ENCODE measurements at regions not wholly inside any gene's neighbourhood (a gene's known extent, or its start where the extent isn't known, plus 50 kb on each side); places are given as distances from the start of the nearest gene placed in this dataset.

- no peak overlapping the region for H3K9ac ChIP-seq (ENCODE audit: low read length)
- H3K27me3 ChIP-seq (ENCODE audit: control insufficient read depth, insufficient read depth, low read length), result peaks cover 23% of the 10 kb centered on the region
- H3K4me3 ChIP-seq (ENCODE audit: low read length), result no peak overlapping the region
- H3K36me3 ChIP-seq (ENCODE audit: control insufficient read depth, insufficient read depth, low read length), result no peaks in the 10 kb centered on the region
- peaks cover 26% of the 10 kb centered on the region for H3K4me1 ChIP-seq (ENCODE audit: control insufficient read depth, insufficient read depth, low read length)
- no peaks in the 10 kb centered on the region for H3K9me3 ChIP-seq (ENCODE audit: control insufficient read depth, low read length)
Observed at GRCh38 chr2:120785228-120785966, 49.7 kb downstream of the GLI2 start.

- peaks cover 24% of the 10 kb centered on the region for H3K4me1 ChIP-seq (ENCODE audit: control insufficient read depth, insufficient read depth, low read length)
- H3K9ac ChIP-seq (ENCODE audit: low read length), result no peak overlapping the region
- peaks cover 19% of the 10 kb centered on the region for H3K27me3 ChIP-seq (ENCODE audit: control insufficient read depth, insufficient read depth, low read length)
- no peak overlapping the region for H3K4me3 ChIP-seq (ENCODE audit: low read length)
- H3K9me3 ChIP-seq (ENCODE audit: control insufficient read depth, low read length), result no peaks in the 10 kb centered on the region
- no peaks in the 10 kb centered on the region for H3K36me3 ChIP-seq (ENCODE audit: control insufficient read depth, insufficient read depth, low read length)
Observed at GRCh38 chr2:120786038-120786960, 50.6 kb downstream of the GLI2 start.

GRCh38 chr2:120787111-120787821 is 51.6 kb downstream of the GLI2 start:
- no peak overlapping the region for H3K9ac ChIP-seq (ENCODE audit: low read length)
- no peak overlapping the region for H3K4me3 ChIP-seq (ENCODE audit: low read length)
- H3K9me3 ChIP-seq (ENCODE audit: control insufficient read depth, low read length), result no peaks in the 10 kb centered on the region
- peaks cover 19% of the 10 kb centered on the region for H3K27me3 ChIP-seq (ENCODE audit: control insufficient read depth, insufficient read depth, low read length)
- no peaks in the 10 kb centered on the region for H3K36me3 ChIP-seq (ENCODE audit: control insufficient read depth, insufficient read depth, low read length)
- H3K4me1 ChIP-seq (ENCODE audit: control insufficient read depth, insufficient read depth, low read length), result peaks cover 24% of the 10 kb centered on the region

GRCh38 chr2:120787822-120788700 is 52.4 kb downstream of the GLI2 start:
- Histone ChIP-seq H3K4me1 (ENCODE audit: control insufficient read depth, insufficient read depth, low read length) (peaks cover 19% of the 10 kb centered on the region), H3K27me3 (ENCODE audit: control insufficient read depth, insufficient read depth, low read length) (peaks cover 15% of the 10 kb centered on the region), H3K9ac (ENCODE audit: low read length) (no peak overlapping the region), H3K4me3 (ENCODE audit: low read length) (no peak overlapping the region), H3K36me3 (ENCODE audit: control insufficient read depth, insufficient read depth, low read length) (no peaks in the 10 kb centered on the region), H3K9me3 (ENCODE audit: control insufficient read depth, low read length) (no peaks in the 10 kb centered on the region)

GRCh38 chr2:120791243-120791961 is 55.7 kb downstream of the GLI2 start:
- Histone ChIP-seq H3K9ac (ENCODE audit: low read length) (no peak overlapping the region), H3K27me3 (ENCODE audit: control insufficient read depth, insufficient read depth, low read length) (no peaks in the 10 kb centered on the region), H3K4me1 (ENCODE audit: control insufficient read depth, insufficient read depth, low read length) (peaks cover 8% of the 10 kb centered on the region), H3K9me3 (ENCODE audit: control insufficient read depth, low read length) (no peaks in the 10 kb centered on the region), H3K4me3 (ENCODE audit: low read length) (no peak overlapping the region), H3K36me3 (ENCODE audit: control insufficient read depth, insufficient read depth, low read length) (no peaks in the 10 kb centered on the region)

GRCh38 chr2:120791962-120792297 is 56.3 kb downstream of the GLI2 start:
- Histone ChIP-seq H3K36me3 (ENCODE audit: control insufficient read depth, insufficient read depth, low read length) (no peaks in the 10 kb centered on the region), H3K9ac (ENCODE audit: low read length) (no peak overlapping the region), H3K27me3 (ENCODE audit: control insufficient read depth, insufficient read depth, low read length) (no peaks in the 10 kb centered on the region), H3K9me3 (ENCODE audit: control insufficient read depth, low read length) (no peaks in the 10 kb centered on the region), H3K4me3 (ENCODE audit: low read length) (no peak overlapping the region), H3K4me1 (ENCODE audit: control insufficient read depth, insufficient read depth, low read length) (peaks cover 8% of the 10 kb centered on the region)

- H3K9ac ChIP-seq (ENCODE audit: low read length), result no peak overlapping the region
- no peaks in the 10 kb centered on the region for H3K9me3 ChIP-seq (ENCODE audit: control insufficient read depth, low read length)
- H3K4me3 ChIP-seq (ENCODE audit: low read length), result no peak overlapping the region
- H3K4me1 ChIP-seq (ENCODE audit: control insufficient read depth, insufficient read depth, low read length), result no peaks in the 10 kb centered on the region
- H3K36me3 ChIP-seq (ENCODE audit: control insufficient read depth, insufficient read depth, low read length), result no peaks in the 10 kb centered on the region
- no peaks in the 10 kb centered on the region for H3K27me3 ChIP-seq (ENCODE audit: control insufficient read depth, insufficient read depth, low read length)
Observed at GRCh38 chr2:120793682-120794403, 58.2 kb downstream of the GLI2 start.

- no peaks in the 10 kb centered on the region for H3K36me3 ChIP-seq (ENCODE audit: control insufficient read depth, insufficient read depth, low read length)
- H3K27me3 ChIP-seq (ENCODE audit: control insufficient read depth, insufficient read depth, low read length), result no peaks in the 10 kb centered on the region
- H3K9me3 ChIP-seq (ENCODE audit: control insufficient read depth, low read length), result no peaks in the 10 kb centered on the region
- no peak overlapping the region for H3K9ac ChIP-seq (ENCODE audit: low read length)
- H3K4me3 ChIP-seq (ENCODE audit: low read length), result no peak overlapping the region
- H3K4me1 ChIP-seq (ENCODE audit: control insufficient read depth, insufficient read depth, low read length), result no peaks in the 10 kb centered on the region
Observed at GRCh38 chr2:120794716-120795115, 59.0 kb downstream of the GLI2 start.

- Histone ChIP-seq H3K4me3 (ENCODE audit: low read length) (no peak overlapping the region), H3K9ac (ENCODE audit: low read length) (no peak overlapping the region), H3K9me3 (ENCODE audit: control insufficient read depth, low read length) (no peaks in the 10 kb centered on the region), H3K4me1 (ENCODE audit: control insufficient read depth, insufficient read depth, low read length) (no peaks in the 10 kb centered on the region), H3K36me3 (ENCODE audit: control insufficient read depth, insufficient read depth, low read length) (no peaks in the 10 kb centered on the region), H3K27me3 (ENCODE audit: control insufficient read depth, insufficient read depth, low read length) (no peaks in the 10 kb centered on the region)
Observed at GRCh38 chr2:120796094-120796493, 60.4 kb downstream of the GLI2 start.

GRCh38 chr2:120797421-120798221 is 62.0 kb downstream of the GLI2 start:
- H3K9ac ChIP-seq (ENCODE audit: low read length), result no peak overlapping the region
- H3K4me3 ChIP-seq (ENCODE audit: low read length), result no peak overlapping the region
- H3K36me3 ChIP-seq (ENCODE audit: control insufficient read depth, insufficient read depth, low read length), result no peaks in the 10 kb centered on the region
- no peaks in the 10 kb centered on the region for H3K4me1 ChIP-seq (ENCODE audit: control insufficient read depth, insufficient read depth, low read length)
- no peaks in the 10 kb centered on the region for H3K9me3 ChIP-seq (ENCODE audit: control insufficient read depth, low read length)
- H3K27me3 ChIP-seq (ENCODE audit: control insufficient read depth, insufficient read depth, low read length), result no peaks in the 10 kb centered on the region

All from mucosa of stomach (tissue), 1 donor.